GM12891 (cell line): ENCODE measurements at regions not wholly inside any gene's neighbourhood (a gene's known extent, or its start where the extent isn't known, plus 50 kb on each side); places are given as distances from the start of the nearest gene placed in this dataset.

Experiments used
- DNase-seq: peaks from one replicate; pipeline ENCODE4 v3.0.0; 2011; ENCODE audit warnings: low spot score; ENCODE audit not compliant: insufficient read length
- FAIRE-seq: peaks from 2 replicates; lab custom pipeline; 2011; peaks lifted over from hg19 to GRCh38; lab: Jason Lieb, UNC
- PAX5 ChIP-seq: IDR thresholded peaks from 2 replicates; pipeline ENCODE4 v1.6.1; 2011; ENCODE audit warnings: low read length, moderate library complexity, mild to moderate bottlenecking; ENCODE audit not compliant: insufficient read depth, severe bottlenecking
- POLR2A ChIP-seq: IDR thresholded peaks from 2 replicates; pipeline ENCODE4 v1.6.1; 2011; ENCODE audit warnings: low read depth, low read length, control low read depth
- POLR2AphosphoS5 ChIP-seq: IDR thresholded peaks from 2 replicates; pipeline ENCODE4 v1.6.1; 2011; ENCODE audit warnings: low read depth, low read length, control low read depth
- POU2F2 ChIP-seq: IDR thresholded peaks from 2 replicates; pipeline ENCODE4 v1.6.1; 2011; ENCODE audit warnings: low read depth, mild to moderate bottlenecking, control low read depth, low read length, moderate library complexity
- SPI1 ChIP-seq: IDR thresholded peaks from 2 replicates; pipeline ENCODE4 v1.6.1; 2011; ENCODE audit warnings: low read depth, low read length, control low read depth
- TAF1 ChIP-seq: IDR thresholded peaks from 2 replicates; pipeline ENCODE4 v1.6.1; 2011; ENCODE audit warnings: low read depth, low read length, control low read depth

- DNase-seq (no peak), FAIRE-seq (no peak)
- TF ChIP-seq SPI1 = no peak
- TF ChIP-seq POLR2A = no peak
These were observed 126.5 kb downstream of the DTWD1 start for GRCh38 chr15:49747340-49747739.

GRCh38 chr15:49748791-49749190 is 127.9 kb downstream of the DTWD1 start:
- FAIRE-seq (no peak), DNase-seq (no peak)
- TF ChIP-seq TAF1 (no peak), POLR2A (no peak), POLR2AphosphoS5 (no peak), SPI1 (no peak), PAX5 (no peak), POU2F2 (no peak)

- no peak for TF ChIP-seq POLR2A
- TF ChIP-seq POLR2AphosphoS5 = no peak
- no peak for TF ChIP-seq POU2F2
- no peak for TF ChIP-seq TAF1
- TF ChIP-seq SPI1 = no peak
- no peak for TF ChIP-seq PAX5
- DNase-seq = no peak
- FAIRE-seq = no peak
These were observed 129.7 kb downstream of the DTWD1 start for GRCh38 chr15:49750553-49750952.

- TF ChIP-seq POLR2AphosphoS5 (no peak), TAF1 (no peak), PAX5 (no peak), POU2F2 (no peak), SPI1 (no peak)
- FAIRE-seq (no peak), DNase-seq (no peak)
These were observed 130.3 kb downstream of the DTWD1 start for GRCh38 chr15:49751191-49751590.

GRCh38 chr15:49751751-49752150 is 130.9 kb downstream of the DTWD1 start:
- no peak for TF ChIP-seq POLR2A
- TF ChIP-seq POLR2AphosphoS5 = no peak
- no peak for TF ChIP-seq PAX5
- TF ChIP-seq POU2F2 = no peak
- TF ChIP-seq TAF1 = no peak
- no peak for TF ChIP-seq SPI1
- DNase-seq = no peak
- no peak for FAIRE-seq

- TF ChIP-seq TAF1 (no peak), POLR2AphosphoS5 (no peak), PAX5 (no peak), SPI1 (no peak), POLR2A (no peak), POU2F2 (no peak)
- no peak for FAIRE-seq
These were observed 131.7 kb downstream of the DTWD1 start for GRCh38 chr15:49752517-49752916.

GRCh38 chr15:49758456-49758855 is 137.6 kb downstream of the DTWD1 start:
- FAIRE-seq (no peak), DNase-seq (no peak)
- no peak for TF ChIP-seq PAX5

More at GRCh38 chr15:49752517-49752916, 131.7 kb downstream of the DTWD1 start:
- no peak for DNase-seq

GRCh38 chr15:49758856-49759255 is 138.0 kb downstream of the DTWD1 start:
- DNase-seq (no peak), FAIRE-seq (no peak)
- TF ChIP-seq PAX5 = no peak
- no peak for TF ChIP-seq TAF1
- TF ChIP-seq SPI1 = no peak

GRCh38 chr15:49760749-49761148 is 139.9 kb downstream of the DTWD1 start:
- TF ChIP-seq SPI1 (no peak), POLR2A (no peak), POLR2AphosphoS5 (no peak), PAX5 (no peak), POU2F2 (no peak), TAF1 (no peak)
- FAIRE-seq = no peak
- DNase-seq = no peak

- DNase-seq = no peak
- FAIRE-seq = no peak
- TF ChIP-seq TAF1 (no peak), POLR2A (no peak), POLR2AphosphoS5 (no peak), POU2F2 (no peak), SPI1 (no peak), PAX5 (no peak)
These were observed 148.4 kb downstream of the DTWD1 start for GRCh38 chr15:49769225-49769624.

GRCh38 chr15:49789436-49789835 is 168.6 kb downstream of the DTWD1 start:
- no peak for DNase-seq
- no peak for FAIRE-seq
- TF ChIP-seq POLR2A (no peak), POLR2AphosphoS5 (no peak), SPI1 (no peak), TAF1 (no peak), PAX5 (no peak), POU2F2 (no peak)

GRCh38 chr15:49793943-49794342 is 173.1 kb downstream of the DTWD1 start:
- TF ChIP-seq PAX5 (no peak), POLR2A (no peak), TAF1 (no peak), POLR2AphosphoS5 (no peak), POU2F2 (no peak), SPI1 (no peak)
- no peak for DNase-seq
- FAIRE-seq = no peak
